Urinary bladder (tissue), 3 donors: ENCODE measurements at regions not wholly inside any gene's neighbourhood (a gene's known extent, or its start where the extent isn't known, plus 50 kb on each side); places are given as distances from the start of the nearest gene placed in this dataset.
"Not testable (repeated sequence)": the region's sequence is repeated elsewhere in the genome, so short reads cannot be mapped to it uniquely, and the experiment has no call there.

Experiments used
- DNase-seq: peaks from one replicate; pipeline ENCODE4 v3.0.0-alpha.2; 2015; ENCODE audit errors: extremely low spot score
- H3K27ac ChIP-seq: one replicate; pipeline ENCODE4 v1.5.1; 2013; ENCODE audit warnings: low read depth, mild to moderate bottlenecking, moderate library complexity
- H3K36me3 ChIP-seq: one replicate; pipeline ENCODE4 v1.6.1; 2013; ENCODE audit warnings: mild to moderate bottlenecking, moderate library complexity; ENCODE audit not compliant: insufficient read depth
- H3K4me1 ChIP-seq: one replicate; pipeline ENCODE4 v1.6.1; 2013; ENCODE audit warnings: mild to moderate bottlenecking, moderate library complexity; ENCODE audit not compliant: insufficient read depth
- H3K4me3 ChIP-seq: one replicate; pipeline ENCODE4 v1.5.1; 2013; ENCODE audit warnings: low read depth, low read length
- WGBS: extraction: QIAGEN DNeasy Blood & Tissue Kit; methylation state at CpG from one replicate; pipeline ENCODE4 v1.1.7; 2013; 5-methylcytosine and 5-hydroxymethylcytosine counted together
- donor health status: healthy with polysubstance abuse.
- donor health status: healthy.

- H3K27ac ChIP-seq, result no peak overlapping the region
- H3K36me3 ChIP-seq, result no peaks in the 10 kb centered on the region
- WGBS, result 81% methylated on average over 3 of the region's 3 CpGs
- H3K4me3 ChIP-seq, result no peak overlapping the region
- no peak for DNase-seq
- no peaks in the 10 kb centered on the region for H3K4me1 ChIP-seq
Observed at GRCh38 chr16:65583498-65583897, 461.6 kb upstream of the CDH11 start.

DNA sequence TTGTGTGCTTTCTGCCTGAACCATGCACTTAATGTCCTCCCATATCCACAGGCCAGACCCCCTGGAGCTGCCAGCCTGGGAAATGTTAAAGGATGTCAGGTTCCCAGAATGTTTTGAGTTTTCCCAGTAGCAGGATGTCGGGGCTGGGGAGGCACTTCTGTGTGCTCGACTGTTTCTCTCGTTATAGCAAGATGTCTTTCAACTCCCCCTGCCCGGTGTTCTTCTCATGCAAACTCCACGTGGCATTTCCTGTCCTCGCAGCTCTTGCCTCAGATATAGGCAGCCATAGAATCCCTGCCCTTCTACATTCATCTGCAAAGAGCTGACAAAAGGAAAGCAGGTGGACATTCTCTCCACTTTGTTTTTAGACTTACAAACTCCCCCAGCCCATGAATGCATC is 457.2 kb upstream of the CDH11 start:
- Histone ChIP-seq H3K27ac (no peak overlapping the region), H3K4me1 (peaks cover 2% of the 10 kb centered on the region), H3K4me3 (no peak overlapping the region), H3K36me3 (no peaks in the 10 kb centered on the region)
- DNase-seq, result no peak
- WGBS, result 70% methylated on average over 6 of the region's 6 CpGs

GRCh38 chr16:65576631-65577030 is 454.8 kb upstream of the CDH11 start:
- no peak overlapping the region for H3K27ac ChIP-seq
- DNase-seq, result no peak

GRCh38 chr16:65576139-65576538 is 454.3 kb upstream of the CDH11 start:
- no peak for DNase-seq
- Histone ChIP-seq H3K4me3 (no peak overlapping the region), H3K27ac (no peak overlapping the region), H3K36me3 (no peaks in the 10 kb centered on the region), H3K4me1 (peaks cover 2% of the 10 kb centered on the region)
- WGBS, result 95% methylated on average over 11 of the region's 11 CpGs

More at GRCh38 chr16:65576631-65577030, 454.8 kb upstream of the CDH11 start:
- peaks cover 2% of the 10 kb centered on the region for H3K4me1 ChIP-seq
- no peaks in the 10 kb centered on the region for H3K36me3 ChIP-seq
- H3K4me3 ChIP-seq, result no peak overlapping the region
- WGBS, result 86% methylated on average over 10 of the region's 10 CpGs

- 84% methylated on average over 13 of the region's 13 CpGs for WGBS
- no peak overlapping the region for H3K4me3 ChIP-seq
- DNase-seq, result no peak
- H3K27ac ChIP-seq, result no peak overlapping the region
- H3K4me1 ChIP-seq, result peaks cover 2% of the 10 kb centered on the region
- H3K36me3 ChIP-seq, result no peaks in the 10 kb centered on the region
Observed at GRCh38 chr16:65574326-65574966, 452.6 kb upstream of the CDH11 start.

DNA sequence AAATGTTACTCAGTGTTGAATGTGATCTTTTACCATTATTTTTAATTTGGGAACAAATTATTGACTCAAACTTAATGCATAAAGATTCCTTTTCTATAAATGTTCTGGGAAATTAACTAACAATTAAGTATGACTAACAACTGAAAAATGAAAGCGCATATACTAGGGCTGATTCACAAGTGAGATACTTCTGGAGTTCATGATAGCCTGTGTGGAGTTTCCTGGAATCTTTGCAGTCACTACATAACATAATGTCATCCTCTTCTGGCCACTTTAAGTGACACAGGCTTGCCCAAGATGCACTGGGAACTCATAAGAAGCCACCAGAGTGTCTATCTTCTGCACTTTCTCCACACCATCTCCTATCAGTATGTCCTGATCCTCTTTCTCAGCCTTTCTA is 450.3 kb upstream of the CDH11 start:
- no peak for DNase-seq
- WGBS, result 91% methylated on average over 1 of the region's 1 CpG

GRCh38 chr16:65570261-65570660 is 448.4 kb upstream of the CDH11 start:
- 77% methylated on average over 1 of the region's 1 CpG for WGBS
- no peak for DNase-seq
- Histone ChIP-seq H3K27ac (no peak overlapping the region), H3K4me3 (no peak overlapping the region), H3K4me1 (no peaks in the 10 kb centered on the region), H3K36me3 (no peaks in the 10 kb centered on the region)

More for the DNA sequence above, 450.3 kb upstream of the CDH11 start:
- Histone ChIP-seq H3K36me3 (no peaks in the 10 kb centered on the region), H3K4me1 (peaks cover 2% of the 10 kb centered on the region), H3K27ac (no peak overlapping the region), H3K4me3 (no peak overlapping the region)

DNA sequence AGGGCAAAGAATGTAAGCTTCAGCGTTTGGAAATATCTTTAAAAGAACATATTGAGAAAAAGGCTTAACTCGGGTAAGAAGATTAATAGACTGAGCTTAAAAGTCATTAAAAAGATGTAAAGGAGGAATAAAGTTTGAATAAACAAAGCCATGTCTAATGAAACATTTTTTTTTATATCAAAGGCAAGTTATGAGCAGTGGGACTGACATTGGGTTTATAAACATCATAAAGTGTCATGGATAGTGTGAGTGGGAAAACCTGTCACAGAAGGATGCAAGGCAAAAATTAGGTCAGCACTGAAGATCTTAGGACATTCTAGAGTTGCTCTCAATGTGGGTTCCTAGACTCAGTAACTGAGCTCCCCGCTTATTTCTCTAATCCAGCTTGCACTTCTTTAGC is 438.0 kb upstream of the CDH11 start:
- H3K27ac ChIP-seq, result no peak overlapping the region
- no peak for DNase-seq
- no peak overlapping the region for H3K4me3 ChIP-seq
- no peaks in the 10 kb centered on the region for H3K36me3 ChIP-seq
- 40% methylated on average over 3 of the region's 3 CpGs for WGBS
- no peaks in the 10 kb centered on the region for H3K4me1 ChIP-seq

DNA sequence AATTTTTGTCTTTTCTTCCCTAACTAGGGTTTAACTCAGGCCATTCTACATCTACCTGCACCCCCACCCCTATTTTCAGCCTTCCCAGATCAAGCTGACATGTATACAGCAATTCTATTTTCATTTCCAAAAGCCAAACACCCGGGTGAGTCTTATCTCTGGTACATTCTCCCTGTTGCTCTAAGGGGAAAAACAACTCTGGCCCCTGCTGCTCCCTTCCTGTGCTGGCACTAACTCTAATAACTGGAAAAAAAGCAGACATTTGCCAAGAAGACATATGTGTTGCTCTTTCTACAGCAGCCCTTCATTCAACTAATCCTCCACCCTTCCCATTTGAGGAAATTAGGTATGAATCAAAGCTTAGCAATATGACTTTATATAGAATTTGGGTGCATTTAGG is 427.8 kb upstream of the CDH11 start:
- H3K4me3 ChIP-seq, H3K4me1 ChIP-seq, H3K36me3 ChIP-seq, H3K27ac ChIP-seq, DNase-seq: not testable (repeated sequence)
- 23% methylated on average over 1 of the region's 1 CpG for WGBS

GRCh38 chr16:65548470-65548869 is 426.6 kb upstream of the CDH11 start:
- 71% methylated on average over 2 of the region's 2 CpGs for WGBS

GRCh38 chr16:65547772-65548446 is 426.0 kb upstream of the CDH11 start:
- Histone ChIP-seq H3K27ac (no peak overlapping the region), H3K4me3 (peak overlapping the region; percentile 2), H3K36me3 (no peaks in the 10 kb centered on the region), H3K4me1 (no peaks in the 10 kb centered on the region)
- no peak for DNase-seq
- WGBS, result 22% methylated on average over 7 of the region's 7 CpGs

More at GRCh38 chr16:65548470-65548869, 426.6 kb upstream of the CDH11 start:
- H3K36me3 ChIP-seq, result no peaks in the 10 kb centered on the region
- H3K4me3 ChIP-seq, result peak overlapping the region; percentile 2
- no peak overlapping the region for H3K27ac ChIP-seq
- DNase-seq, result no peak
- H3K4me1 ChIP-seq, result no peaks in the 10 kb centered on the region

DNA sequence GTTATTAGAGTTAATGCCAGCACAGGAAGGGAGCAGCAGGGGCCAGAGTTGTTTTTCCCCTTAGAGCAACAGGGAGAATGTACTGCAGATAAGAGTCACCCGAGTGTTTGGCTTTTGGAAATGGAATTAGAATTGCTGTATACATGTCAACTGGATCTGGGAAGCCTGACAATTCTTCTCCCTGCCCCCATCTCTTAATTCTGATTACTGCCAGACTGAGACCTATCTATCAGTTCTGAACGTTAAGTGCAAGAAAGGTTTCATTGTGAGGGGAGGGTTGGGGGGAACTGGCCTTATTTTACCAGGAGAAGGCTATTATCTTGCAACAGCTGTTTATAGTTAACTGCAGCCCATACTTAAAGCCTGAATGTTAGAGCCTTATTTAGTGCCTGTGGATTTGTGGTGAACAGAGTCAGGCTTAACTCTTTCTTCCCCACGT is 424.5 kb upstream of the CDH11 start:
- H3K27ac ChIP-seq, result no peak overlapping the region
- no peak for DNase-seq
- H3K4me3 ChIP-seq, result no peak overlapping the region
- no peaks in the 10 kb centered on the region for H3K4me1 ChIP-seq
- H3K36me3 ChIP-seq, result no peaks in the 10 kb centered on the region
- 5% methylated on average over 3 of the region's 3 CpGs for WGBS

DNA sequence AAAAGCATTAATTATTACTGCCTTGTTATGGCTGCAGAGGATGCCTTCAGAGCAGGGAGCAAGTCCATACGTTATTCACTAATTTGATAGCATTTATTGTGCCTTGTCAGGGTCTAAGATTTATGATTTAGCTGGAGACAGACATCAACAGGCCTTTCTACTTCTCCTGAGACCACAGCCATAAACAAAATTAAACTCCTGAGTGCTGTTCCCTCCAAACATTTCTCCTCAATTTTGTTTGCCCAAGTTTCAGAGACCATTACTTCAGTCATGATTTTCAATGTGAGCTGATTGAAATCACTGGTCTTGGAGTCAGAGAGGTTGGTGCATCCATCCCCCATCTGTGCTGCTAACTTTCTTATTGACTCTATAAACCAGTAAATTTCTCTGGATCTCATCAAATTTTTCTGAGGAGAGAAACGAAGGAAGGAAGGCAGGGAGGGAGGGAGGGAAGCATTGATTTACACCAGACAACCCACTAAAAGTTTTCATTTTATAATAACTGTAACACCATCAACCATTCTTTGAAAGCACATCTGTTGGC is 423.6 kb upstream of the CDH11 start:
- WGBS, result 40% methylated on average over 2 of the region's 2 CpGs
- DNase-seq, result no peak
- no peaks in the 10 kb centered on the region for H3K4me1 ChIP-seq
- no peak overlapping the region for H3K4me3 ChIP-seq
- no peaks in the 10 kb centered on the region for H3K36me3 ChIP-seq
- no peak overlapping the region for H3K27ac ChIP-seq
